PC-9 (cell line): ENCODE measurements at regions not wholly inside any gene's neighbourhood (a gene's known extent, or its start where the extent isn't known, plus 50 kb on each side); places are given as distances from the start of the nearest gene placed in this dataset.

Source experiments
- BruUV-seq: library from RNA; stranded (reverse); fragments of 400-500 nt; replicated peaks from 2 replicates; lab custom pipeline; 2021; lab: Mats Ljungman, UMichigan
- CTCF ChIA-PET: fragments of 300-600 bp; sonication (Branson Sonifier 250); formaldehyde crosslinking; loops from one replicate; lab custom pipeline; 2022; ENCODE audit warnings: antibody characterized with exemption; lab: Charles Lee
- POLR2A ChIA-PET: fragments of 300-600 bp; sonication (Branson Sonifier 250); formaldehyde crosslinking; loops from one replicate; lab custom pipeline; 2022; ENCODE audit warnings: antibody characterized with exemption; ENCODE audit not compliant: unreplicated experiment; lab: Charles Lee
- DNase-seq, 2 experiments: peaks; one replicate each; pipeline versions ENCODE4 v3.0.0 to v3.0.0-alpha.2; 2015 to 2022; ENCODE audit warnings: mixed read lengths in 1 of 2
- H2AFZ ChIP-seq: fragments of 200-600 bp; sonication (generic); 2 replicates; pipeline ENCODE4 v1.8.1; 2017; ENCODE audit warnings: antibody characterized with exemption
- H3F3A ChIP-seq: fragments of 200-600 bp; sonication (generic); 2 replicates; pipeline ENCODE4 v1.8.1; 2017; ENCODE audit warnings: antibody characterized with exemption, mild to moderate bottlenecking, low read depth; ENCODE audit not compliant: insufficient read depth
- H3K27ac ChIP-seq: fragments of 200-600 bp; sonication (generic); 2 replicates; pipeline ENCODE4 v1.6.1; 2016; ENCODE audit warnings: mixed run types
- H3K27me3 ChIP-seq: fragments of 200-600 bp; sonication (generic); 2 replicates; pipeline ENCODE4 v1.6.1; 2016; ENCODE audit warnings: low read depth, mixed run types; ENCODE audit not compliant: insufficient read depth
- H3K36me3 ChIP-seq: fragments of 200-600 bp; sonication (generic); 2 replicates; pipeline ENCODE4 v1.6.1; 2016; ENCODE audit warnings: low read depth, mixed run types
- H3K4me1 ChIP-seq: fragments of 200-600 bp; sonication (generic); replicated peaks from 2 replicates; pipeline ENCODE4 v1.6.1; 2016; ENCODE audit warnings: mixed run types; ENCODE audit not compliant: insufficient read depth
- H3K4me2 ChIP-seq: fragments of 200-600 bp; sonication (generic); 2 replicates; pipeline ENCODE4 v1.6.1; 2017; ENCODE audit warnings: mixed run types
- H3K4me3 ChIP-seq: fragments of 200-600 bp; sonication (generic); 2 replicates; pipeline ENCODE4 v1.6.1; 2016; ENCODE audit warnings: mixed run types
- H3K79me2 ChIP-seq: fragments of 200-600 bp; sonication (generic); 2 replicates; pipeline ENCODE4 v1.6.1; 2017; ENCODE audit warnings: low read depth, mixed run types
- H3K9me2 ChIP-seq: fragments of 200-600 bp; sonication (generic); 2 replicates; pipeline ENCODE4 v1.8.1; 2017; ENCODE audit warnings: mild to moderate bottlenecking; ENCODE audit not compliant: insufficient read depth
- H3K9me3 ChIP-seq: fragments of 200-600 bp; sonication (generic); 2 replicates; pipeline ENCODE4 v1.8.1; 2016; ENCODE audit warnings: low read depth; ENCODE audit not compliant: insufficient read depth
- H4K20me1 ChIP-seq: fragments of 200-600 bp; sonication (generic); 2 replicates; pipeline ENCODE4 v1.8.1; 2017; ENCODE audit not compliant: insufficient read depth
- EZH2 ChIP-seq: fragments of 200-600 bp; sonication (generic); IDR thresholded peaks from 2 replicates; pipeline ENCODE4 v1.8.0; 2017; ENCODE audit warnings: antibody characterized with exemption, low read depth
- intact Hi-C: fragments of 100-400 bp; cut with micrococcal nuclease; formaldehyde crosslinking; loops from one replicate; pipeline ENCODE4 v1.10.0; 2022; ENCODE audit not compliant: unreplicated experiment
- TF ChIP-seq, protein P1 (sequence below): fragments of 200-600 bp; sonication (generic); conservative IDR thresholded peaks from 2 replicates; pipeline ENCODE4 v1.6.1; 2017; ENCODE audit warnings: mixed run types, antibody characterized with exemption, mild to moderate bottlenecking, moderate library complexity

DNA sequence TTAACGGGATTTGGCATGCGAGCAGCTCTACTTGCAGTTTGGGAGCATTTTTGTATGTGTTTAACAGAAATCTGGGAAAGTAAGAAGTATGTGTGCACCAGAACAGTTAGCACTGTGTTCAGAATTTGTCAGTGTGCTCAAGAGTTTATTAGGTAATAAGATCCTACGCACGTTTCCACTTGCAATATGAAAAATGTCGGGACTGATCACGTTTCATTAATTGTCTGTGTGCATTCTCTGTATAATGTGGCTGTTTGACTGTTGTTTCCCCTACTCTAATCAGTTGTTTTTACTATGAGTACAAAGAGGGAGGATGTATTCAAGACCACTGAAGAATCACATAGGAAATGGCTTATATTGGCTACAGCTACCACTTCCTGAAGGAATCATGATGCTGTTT lies 349.7 kb upstream of the POU3F2 start:
- POLR2A ChIA-PET: no interaction called here
- DNase-seq: no peak

DNA sequence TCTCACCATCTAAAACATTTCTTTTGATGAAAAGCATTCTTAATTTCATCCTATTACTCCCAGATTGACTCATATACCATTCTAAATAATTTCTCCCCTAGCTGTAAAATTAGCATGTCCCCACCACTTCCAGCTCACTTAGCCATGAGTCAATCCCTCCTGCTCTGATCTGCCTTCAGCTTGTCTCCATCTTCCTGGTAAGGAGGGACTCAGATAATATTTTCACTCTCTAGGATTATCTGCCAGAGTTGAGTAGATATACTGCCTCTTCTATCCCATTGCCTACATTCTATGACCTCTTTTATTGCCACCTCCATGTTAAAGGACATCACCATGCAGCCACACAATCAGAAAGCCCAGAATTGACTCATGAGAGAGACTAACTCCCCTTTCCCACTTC lies 348.8 kb upstream of the POU3F2 start:
- Histone ChIP-seq H3K9me3 (no peaks in the 10 kb centered on the region), H3K4me1 (no peaks in the 10 kb centered on the region), H3K27ac (no peak overlapping the region), H3K4me3 (no peak overlapping the region), H3K79me2 (no peaks in the 10 kb centered on the region), H3K4me2 (no peak overlapping the region), H3F3A (no peaks in the 10 kb centered on the region), H4K20me1 (no peaks in the 10 kb centered on the region), H3K9me2 (no peaks in the 10 kb centered on the region), H3K27me3 (no peaks in the 10 kb centered on the region), H3K36me3 (no peaks in the 10 kb centered on the region), H2AFZ (no peak overlapping the region)
- ChIA-PET POLR2A (no interaction called here), CTCF (no interaction called here)
- DNase-seq: no peak
- BruUV-seq: no TSS peak
- TF ChIP-seq EZH2: no peak
- TF ChIP-seq, protein P1, sequence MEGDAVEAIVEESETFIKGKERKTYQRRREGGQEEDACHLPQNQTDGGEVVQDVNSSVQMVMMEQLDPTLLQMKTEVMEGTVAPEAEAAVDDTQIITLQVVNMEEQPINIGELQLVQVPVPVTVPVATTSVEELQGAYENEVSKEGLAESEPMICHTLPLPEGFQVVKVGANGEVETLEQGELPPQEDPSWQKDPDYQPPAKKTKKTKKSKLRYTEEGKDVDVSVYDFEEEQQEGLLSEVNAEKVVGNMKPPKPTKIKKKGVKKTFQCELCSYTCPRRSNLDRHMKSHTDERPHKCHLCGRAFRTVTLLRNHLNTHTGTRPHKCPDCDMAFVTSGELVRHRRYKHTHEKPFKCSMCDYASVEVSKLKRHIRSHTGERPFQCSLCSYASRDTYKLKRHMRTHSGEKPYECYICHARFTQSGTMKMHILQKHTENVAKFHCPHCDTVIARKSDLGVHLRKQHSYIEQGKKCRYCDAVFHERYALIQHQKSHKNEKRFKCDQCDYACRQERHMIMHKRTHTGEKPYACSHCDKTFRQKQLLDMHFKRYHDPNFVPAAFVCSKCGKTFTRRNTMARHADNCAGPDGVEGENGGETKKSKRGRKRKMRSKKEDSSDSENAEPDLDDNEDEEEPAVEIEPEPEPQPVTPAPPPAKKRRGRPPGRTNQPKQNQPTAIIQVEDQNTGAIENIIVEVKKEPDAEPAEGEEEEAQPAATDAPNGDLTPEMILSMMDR: no peak
- intact Hi-C loops: no loop called here

More for the DNA sequence above, 349.7 kb upstream of the POU3F2 start:
- Histone ChIP-seq H3K4me2 (no peak overlapping the region), H3K4me3 (no peak overlapping the region), H3K9me3 (no peaks in the 10 kb centered on the region), H3F3A (no peaks in the 10 kb centered on the region), H2AFZ (no peak overlapping the region), H3K36me3 (no peaks in the 10 kb centered on the region), H4K20me1 (no peaks in the 10 kb centered on the region), H3K79me2 (no peaks in the 10 kb centered on the region), H3K27ac (no peak overlapping the region), H3K9me2 (no peaks in the 10 kb centered on the region), H3K27me3 (no peaks in the 10 kb centered on the region), H3K4me1 (no peaks in the 10 kb centered on the region)
- BruUV-seq: no TSS peak
- CTCF ChIA-PET: no interaction called here
- intact Hi-C loops: no loop called here
- TF ChIP-seq, protein P1: no peak

DNA sequence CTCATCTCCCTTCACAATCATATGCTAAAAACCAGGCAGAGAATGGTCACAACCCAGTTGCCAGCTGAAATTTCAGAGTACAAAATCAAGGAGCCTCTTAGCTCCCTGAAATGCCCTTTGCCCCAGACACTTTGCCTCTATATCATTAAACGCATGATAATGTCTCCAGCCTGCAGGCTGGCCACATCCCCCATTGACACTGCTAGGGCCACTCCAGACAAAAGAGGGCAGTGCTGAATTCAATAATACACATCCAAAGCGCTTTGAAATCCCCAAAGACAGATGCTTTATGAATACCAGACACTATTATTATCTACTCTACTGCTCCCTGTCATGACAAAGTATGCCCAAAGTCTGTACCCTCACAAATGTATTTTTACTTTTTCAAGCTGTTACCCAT lies 348.3 kb upstream of the POU3F2 start:
- no TSS peak for BruUV-seq
- Histone ChIP-seq H3K4me1 (no peaks in the 10 kb centered on the region), H3F3A (no peaks in the 10 kb centered on the region), H3K27ac (no peak overlapping the region), H3K4me2 (no peak overlapping the region), H3K36me3 (no peaks in the 10 kb centered on the region), H4K20me1 (no peaks in the 10 kb centered on the region), H3K79me2 (no peaks in the 10 kb centered on the region), H3K27me3 (no peaks in the 10 kb centered on the region), H3K9me3 (no peaks in the 10 kb centered on the region), H3K4me3 (no peak overlapping the region), H2AFZ (no peak overlapping the region), H3K9me2 (no peaks in the 10 kb centered on the region)
- no peak for TF ChIP-seq EZH2
- TF ChIP-seq, protein P1: no peak
- intact Hi-C loops: no loop called here
- DNase-seq: no peak
- ChIA-PET POLR2A (no interaction called here), CTCF (no interaction called here)
